COLO829 (cell line): ENCODE measurements at regions not wholly inside any gene's neighbourhood (a gene's known extent, or its start where the extent isn't known, plus 50 kb on each side); places are given as distances from the start of the nearest gene placed in this dataset.

ENCODE experiments used
- DNase-seq: peaks from one replicate; pipeline ENCODE4 v3.0.0; 2012; ENCODE audit warnings: low spot score

DNA sequence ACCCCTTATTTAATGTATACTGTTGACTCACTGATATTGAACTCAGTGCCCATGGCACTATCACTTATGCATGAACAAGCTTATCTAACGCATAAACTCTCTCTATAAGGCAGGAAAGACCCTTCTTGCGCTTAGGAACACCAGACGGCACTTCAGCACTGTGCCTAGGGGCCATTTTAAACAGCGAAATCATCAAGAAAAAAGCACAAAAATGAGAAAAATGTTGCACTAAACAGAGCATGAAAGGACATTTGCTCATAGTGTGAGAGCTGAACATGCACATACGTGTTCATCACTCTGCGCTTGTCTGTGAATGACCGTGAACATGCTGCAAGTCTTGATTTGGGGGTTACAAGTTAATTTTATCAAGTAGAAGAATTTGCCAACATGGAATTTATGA lies 109.6 kb downstream of the WDR11 start:
- no peak for DNase-seq

- no peak for DNase-seq
Observed at GRCh38 chr10:120961795-120962755, 110.9 kb downstream of the WDR11 start.

- no peak for DNase-seq
Observed at GRCh38 chr10:120962756-120963593, 111.8 kb downstream of the WDR11 start.

DNA sequence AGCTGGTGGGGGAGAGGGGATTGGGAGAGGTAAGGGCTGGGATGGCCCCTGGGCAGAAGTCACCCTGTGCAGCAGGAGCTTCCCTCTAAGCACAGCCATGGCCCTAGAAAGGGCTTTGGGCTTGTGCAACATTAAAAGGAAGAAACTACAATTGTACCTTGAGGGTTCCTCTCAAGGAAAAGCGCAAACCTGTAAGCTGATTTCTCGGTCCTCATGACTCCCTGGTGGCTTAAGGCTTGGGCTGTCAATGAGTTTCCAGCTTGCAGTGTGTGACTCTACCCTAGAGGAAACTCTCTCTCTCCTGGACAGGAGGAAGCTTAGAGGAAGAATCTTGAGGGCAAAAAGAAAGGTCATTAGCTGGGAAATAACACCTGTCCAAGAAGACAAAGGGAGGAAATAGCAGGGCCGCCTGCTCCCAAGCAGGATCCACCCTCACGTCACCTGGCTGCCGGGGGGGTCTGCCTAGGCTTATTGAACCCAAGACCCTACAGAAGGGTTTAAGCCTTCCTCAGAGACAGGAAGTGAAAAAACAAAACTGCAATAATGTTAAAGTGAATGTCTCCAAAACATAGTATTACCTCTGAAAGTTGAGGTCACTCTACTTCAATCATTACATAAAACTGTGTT lies 112.5 kb downstream of the WDR11 start:
- DNase-seq, result no peak

DNA sequence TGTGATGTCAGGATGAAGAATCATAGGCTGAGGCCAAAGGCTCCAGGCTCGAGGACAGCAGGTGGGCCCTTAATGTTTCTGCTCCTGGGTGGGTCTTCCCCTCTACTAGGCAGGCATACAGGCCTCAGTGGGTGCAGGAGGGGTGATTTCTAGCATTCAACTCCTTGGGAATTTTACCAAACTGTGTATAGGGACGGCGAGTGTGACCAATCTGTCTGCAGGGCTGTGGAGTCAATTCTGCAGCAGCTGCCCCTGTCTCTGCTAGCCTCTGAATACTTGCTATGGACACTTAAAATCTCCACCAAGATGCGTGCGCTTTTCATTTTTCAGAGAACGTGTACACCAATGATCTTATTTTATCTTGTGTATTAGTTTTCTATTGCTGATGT lies 115.5 kb downstream of the WDR11 start:
- no peak for DNase-seq

- no peak for DNase-seq
Observed at GRCh38 chr10:120969219-120969645, 118.1 kb downstream of the WDR11 start.

GRCh38 chr10:120970595-120971529 lies 119.7 kb downstream of the WDR11 start:
- no peak for DNase-seq

DNA sequence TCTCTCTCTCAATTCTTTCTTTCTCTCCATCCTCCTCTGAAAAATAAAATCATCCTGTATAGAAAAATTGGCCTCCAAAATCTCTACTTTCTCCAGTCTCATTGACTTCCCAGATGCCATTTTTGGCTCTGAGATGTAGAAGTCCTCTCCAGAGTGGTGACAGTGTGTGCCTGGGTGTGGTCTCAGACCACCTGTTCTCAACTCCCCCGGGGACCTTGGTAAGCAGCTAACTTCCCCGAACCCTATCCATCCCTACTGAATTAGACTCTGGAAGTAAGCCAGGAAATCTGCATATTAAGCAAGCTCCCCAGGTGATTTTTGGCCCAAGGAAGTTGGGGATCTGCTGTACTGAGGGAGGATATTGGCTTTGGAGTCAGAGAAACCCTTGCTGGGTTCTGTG lies 120.5 kb downstream of the WDR11 start:
- no peak for DNase-seq

- no peak for DNase-seq
Observed at GRCh38 chr10:120972259-120972658, 121.1 kb downstream of the WDR11 start.

GRCh38 chr10:120975072-120975867 lies 124.1 kb downstream of the WDR11 start:
- DNase-seq, result no peak

GRCh38 chr10:120975868-120976225 lies 124.7 kb downstream of the WDR11 start:
- no peak for DNase-seq

- no peak for DNase-seq
Observed at GRCh38 chr10:120977897-120978296, 126.7 kb downstream of the WDR11 start.

DNA sequence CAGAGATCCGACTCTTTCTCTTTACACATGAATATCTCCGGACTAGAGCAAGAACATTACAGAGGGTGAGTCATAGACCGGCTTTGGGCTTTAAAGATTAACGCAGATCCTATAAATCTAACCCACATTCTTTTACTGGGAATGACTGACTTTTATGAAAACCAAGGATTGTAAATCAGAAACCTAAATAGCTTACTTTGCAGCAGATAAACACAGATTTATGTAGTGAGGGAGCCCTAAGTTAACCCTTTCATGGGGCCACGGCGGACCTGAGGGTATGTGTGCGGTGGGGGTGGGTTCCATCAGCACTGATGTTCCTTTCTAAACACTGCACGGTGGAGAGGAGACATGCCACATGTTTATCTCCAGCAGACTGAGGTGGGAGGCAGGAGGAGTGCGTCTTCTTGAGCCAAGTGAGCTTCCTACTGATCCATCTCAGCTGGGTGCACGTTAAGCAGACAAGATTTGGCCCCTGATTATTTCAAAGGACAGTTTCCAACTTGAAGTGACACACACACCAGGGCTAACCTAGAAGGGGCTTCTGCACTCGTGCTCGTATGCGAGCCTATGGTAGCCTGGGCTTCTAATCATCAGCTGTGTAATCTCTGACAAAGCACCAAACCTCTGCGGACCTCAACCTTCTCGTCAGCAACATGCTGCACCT lies 127.6 kb downstream of the WDR11 start:
- peak; percentile 35 for DNase-seq

DNA sequence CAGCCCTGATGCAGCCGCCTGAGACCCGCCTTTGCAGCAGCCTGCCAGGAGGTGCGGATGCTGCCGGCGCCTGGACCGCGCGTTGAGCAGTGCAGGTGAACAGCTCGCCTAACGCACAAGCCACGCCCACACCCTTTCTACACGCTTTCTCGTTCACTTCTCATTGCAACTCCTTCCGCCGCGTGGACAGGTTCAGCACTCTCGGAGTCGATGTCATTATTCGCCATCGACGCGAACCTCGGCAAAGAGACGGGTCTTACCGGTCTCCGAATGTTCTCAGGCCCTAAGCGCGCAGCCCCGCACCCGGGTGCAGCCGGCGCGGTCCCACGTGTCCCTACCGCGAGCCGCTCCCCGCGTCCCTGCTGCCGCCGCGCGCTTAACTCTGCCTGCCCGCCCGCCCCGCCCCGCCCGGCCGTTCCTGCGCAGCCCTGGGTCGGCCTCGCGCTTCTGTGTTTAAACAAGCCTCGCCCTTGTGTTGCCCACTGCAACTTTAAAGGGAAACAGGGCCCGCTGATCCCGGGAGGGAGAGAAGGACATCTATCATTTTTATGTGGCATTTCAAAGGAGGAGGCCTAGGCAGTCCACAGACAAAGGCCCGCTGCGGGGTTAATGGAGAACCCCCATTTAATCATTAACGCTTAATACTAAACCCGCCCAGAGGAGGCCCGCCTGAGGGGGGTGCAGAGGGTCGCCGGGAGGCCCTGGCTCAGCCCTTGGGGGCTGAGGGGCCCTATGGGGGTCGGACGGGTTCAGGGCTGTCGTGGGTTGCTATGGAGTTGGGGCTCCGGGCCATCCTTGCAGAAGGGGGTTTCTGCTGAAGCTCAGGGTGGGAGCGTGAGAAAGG lies 128.5 kb downstream of the WDR11 start:
- no peak for DNase-seq

DNA sequence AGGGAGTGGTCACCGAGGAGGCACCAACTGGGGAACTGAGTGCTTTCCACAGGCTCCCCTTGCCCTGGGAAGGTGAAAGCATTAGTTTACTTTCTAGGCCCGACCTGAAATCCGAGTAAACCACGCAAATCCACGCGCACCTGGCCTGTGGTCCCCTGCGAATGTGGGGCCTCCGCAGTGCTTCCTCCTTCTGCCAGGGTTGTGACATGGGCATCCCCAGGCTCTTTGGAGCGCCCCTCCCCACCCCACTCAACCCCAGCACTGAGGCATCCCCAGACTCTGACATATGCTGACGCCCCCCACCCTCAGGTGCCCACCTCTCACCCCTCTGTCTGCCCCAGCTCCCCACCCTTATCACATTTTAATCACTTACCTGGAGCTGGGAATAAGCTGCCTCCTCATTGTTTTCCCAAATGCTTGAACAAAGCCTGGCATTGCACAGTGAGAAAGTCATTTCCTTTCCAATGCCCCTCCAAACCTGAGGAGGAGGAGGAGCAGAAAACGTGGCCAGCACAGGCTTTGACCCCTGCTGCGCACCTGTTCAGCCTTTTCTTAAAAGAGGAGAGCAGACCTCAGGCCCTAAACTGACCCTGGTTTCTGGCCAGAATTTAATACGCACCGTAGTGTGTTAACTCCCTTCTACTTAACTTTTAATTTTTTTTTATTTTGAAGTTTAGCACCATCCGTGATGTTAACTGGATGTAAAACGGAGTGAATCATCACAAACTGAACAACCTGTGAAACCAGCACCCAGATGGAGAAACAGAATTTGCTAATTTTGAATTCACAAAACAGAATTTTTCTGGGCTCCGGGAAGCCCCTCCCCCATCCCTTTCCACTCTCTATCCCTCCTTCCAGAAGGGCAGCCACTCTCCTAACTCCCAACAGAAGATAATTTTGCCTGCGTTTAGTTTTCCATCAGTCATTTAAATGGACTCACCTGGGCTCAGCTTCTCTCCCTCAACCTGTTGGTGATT lies 129.4 kb downstream of the WDR11 start:
- no peak for DNase-seq

DNA sequence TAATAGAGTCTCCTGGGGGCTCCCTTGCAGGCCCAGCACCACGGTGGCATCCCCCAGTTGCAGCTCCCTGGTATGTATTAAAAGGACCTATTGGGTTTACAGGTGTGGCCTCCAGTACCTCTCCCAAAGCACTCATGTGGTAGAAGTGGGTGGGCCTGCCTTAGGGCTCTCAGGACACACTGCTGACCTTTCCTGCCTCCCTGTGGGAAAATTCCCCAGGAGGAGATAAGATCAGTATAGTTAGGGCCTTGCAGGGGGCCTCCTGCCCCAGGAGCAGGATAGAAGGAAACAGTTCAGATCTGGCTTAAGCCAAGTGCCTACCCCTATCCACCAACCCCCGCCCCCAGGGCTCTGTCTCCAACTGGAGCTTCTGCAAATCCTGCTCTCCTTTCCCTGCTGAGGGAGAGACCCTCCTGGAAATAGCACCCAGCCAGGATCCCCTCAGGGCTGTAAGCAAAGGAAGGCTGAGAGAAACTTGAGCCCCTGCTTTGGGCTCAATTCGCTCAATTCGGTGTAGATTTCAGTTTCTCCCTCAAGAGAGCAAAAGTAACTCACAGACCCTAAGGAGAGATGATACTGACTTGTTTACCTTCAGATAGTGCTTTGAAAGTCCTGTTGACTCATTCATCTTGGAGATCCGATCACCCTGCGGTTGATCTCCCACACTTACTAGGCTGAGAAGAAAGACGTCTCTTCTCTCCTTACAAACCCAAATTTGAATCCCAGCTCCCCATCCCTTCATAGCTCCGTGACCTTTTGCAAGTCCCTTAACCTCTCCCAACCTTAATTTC lies 130.6 kb downstream of the WDR11 start:
- DNase-seq, result no peak

DNA sequence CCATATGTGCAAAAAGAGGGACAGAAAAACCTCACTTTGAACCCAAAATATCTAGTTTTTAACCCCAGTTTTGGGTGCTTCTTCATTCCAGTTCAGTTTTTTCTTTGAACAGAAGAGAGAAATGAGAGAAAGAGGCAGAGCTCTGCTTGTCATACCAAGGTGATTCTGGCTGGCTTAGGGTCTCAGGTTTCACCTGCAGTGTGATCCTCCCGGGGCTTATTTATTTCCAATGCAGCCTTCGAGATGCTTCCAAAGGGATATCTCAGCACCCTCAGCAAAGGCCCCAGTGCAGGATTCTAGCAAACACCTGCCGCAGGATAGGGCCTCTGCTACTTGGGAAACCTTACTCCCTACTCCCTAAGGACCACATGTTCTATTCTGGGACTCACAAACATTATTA lies 131.3 kb downstream of the WDR11 start:
- DNase-seq, result no peak
